Neural crest cell (in vitro differentiated cells): ENCODE measurements at regions not wholly inside any gene's neighbourhood (a gene's known extent, or its start where the extent isn't known, plus 50 kb on each side); places are given as distances from the start of the nearest gene placed in this dataset.

Source experiments
- DNase-seq: peaks from one replicate; pipeline ENCODE4 v3.0.0; 2021; ENCODE audit warnings: low read depth, mixed read lengths, low spot score
- H3K27ac Mint-ChIP-seq: one replicate; pipeline ENCODE4 v1.8.0; 2021; ENCODE audit warnings: mild to moderate bottlenecking, mixed read lengths; ENCODE audit not compliant: unreplicated experiment
- H3K27me3 Mint-ChIP-seq: 2 replicates; pipeline ENCODE4 v1.8.0; 2021; ENCODE audit warnings: low read depth, mild to moderate bottlenecking, mixed read lengths
- H3K36me3 Mint-ChIP-seq: 2 replicates; pipeline ENCODE4 v1.8.0; 2021; ENCODE audit warnings: low read depth, mild to moderate bottlenecking, mixed read lengths
- H3K4me1 Mint-ChIP-seq: 2 replicates; pipeline ENCODE4 v1.8.0; 2021; ENCODE audit warnings: mixed read lengths
- H3K4me3 Mint-ChIP-seq: one replicate; pipeline ENCODE4 v1.8.0; 2021; ENCODE audit warnings: mild to moderate bottlenecking, mixed read lengths
- H3K9me3 Mint-ChIP-seq: 2 replicates; pipeline ENCODE4 v1.8.0; 2021; ENCODE audit warnings: mixed read lengths
- TF ChIP-seq, protein P1 (sequence below): fragments of 200-600 bp; sonication (generic); conservative IDR thresholded peaks from 2 replicates; pipeline ENCODE4 v1.5.0; 2021; ENCODE audit warnings: antibody characterized with exemption, mild to moderate bottlenecking

DNA sequence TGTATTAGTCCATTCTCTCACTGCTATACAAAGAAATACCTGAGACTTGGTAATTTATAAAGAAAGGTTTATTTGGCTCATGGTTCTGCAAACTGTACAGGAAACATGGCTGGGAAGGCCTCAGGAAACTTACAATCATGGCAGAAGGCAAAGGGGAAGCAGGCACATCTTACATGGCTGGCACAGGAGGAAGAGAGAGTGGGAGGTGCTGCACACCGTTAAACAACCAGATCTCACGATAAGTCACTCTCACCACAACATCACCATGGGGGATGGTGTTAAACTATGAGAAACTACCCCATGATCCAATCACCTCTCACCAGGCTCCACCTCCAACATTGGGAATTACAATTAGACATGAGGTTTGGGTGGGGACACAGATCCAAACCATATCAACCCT lies 191.8 kb upstream of the PLXNC1 start:
- peaks cover 13% of the 10 kb centered on the region for H3K9me3 Mint-ChIP-seq

DNA sequence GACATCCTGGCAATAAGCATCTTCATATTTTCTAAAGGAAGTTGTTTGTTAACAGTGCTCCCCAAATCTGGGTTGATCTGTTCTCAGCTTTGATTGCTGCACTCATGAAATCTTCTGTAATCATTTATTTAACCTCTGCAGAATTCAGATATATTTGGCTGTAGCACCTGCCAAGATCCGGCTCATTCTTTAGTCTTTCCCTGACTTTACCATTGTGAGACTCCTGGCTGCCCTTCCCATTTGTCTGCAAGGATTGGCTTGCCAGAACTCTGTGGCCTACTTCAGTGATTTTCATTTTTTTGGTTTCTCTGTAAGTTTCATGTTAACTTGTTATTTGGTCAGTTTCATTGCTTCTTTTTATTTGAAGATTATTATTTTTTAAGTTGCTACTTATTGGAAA lies 191.2 kb upstream of the PLXNC1 start:
- DNase-seq: no peak
- TF ChIP-seq, protein P1, sequence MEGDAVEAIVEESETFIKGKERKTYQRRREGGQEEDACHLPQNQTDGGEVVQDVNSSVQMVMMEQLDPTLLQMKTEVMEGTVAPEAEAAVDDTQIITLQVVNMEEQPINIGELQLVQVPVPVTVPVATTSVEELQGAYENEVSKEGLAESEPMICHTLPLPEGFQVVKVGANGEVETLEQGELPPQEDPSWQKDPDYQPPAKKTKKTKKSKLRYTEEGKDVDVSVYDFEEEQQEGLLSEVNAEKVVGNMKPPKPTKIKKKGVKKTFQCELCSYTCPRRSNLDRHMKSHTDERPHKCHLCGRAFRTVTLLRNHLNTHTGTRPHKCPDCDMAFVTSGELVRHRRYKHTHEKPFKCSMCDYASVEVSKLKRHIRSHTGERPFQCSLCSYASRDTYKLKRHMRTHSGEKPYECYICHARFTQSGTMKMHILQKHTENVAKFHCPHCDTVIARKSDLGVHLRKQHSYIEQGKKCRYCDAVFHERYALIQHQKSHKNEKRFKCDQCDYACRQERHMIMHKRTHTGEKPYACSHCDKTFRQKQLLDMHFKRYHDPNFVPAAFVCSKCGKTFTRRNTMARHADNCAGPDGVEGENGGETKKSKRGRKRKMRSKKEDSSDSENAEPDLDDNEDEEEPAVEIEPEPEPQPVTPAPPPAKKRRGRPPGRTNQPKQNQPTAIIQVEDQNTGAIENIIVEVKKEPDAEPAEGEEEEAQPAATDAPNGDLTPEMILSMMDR: no peak
- Mint-ChIP-seq H3K36me3 (no peaks in the 10 kb centered on the region), H3K27me3 (no peaks in the 10 kb centered on the region), H3K4me1 (no peaks in the 10 kb centered on the region), H3K27ac (no peak overlapping the region), H3K4me3 (no peak overlapping the region), H3K9me3 (peaks cover 13% of the 10 kb centered on the region)

More for the DNA sequence above, 191.8 kb upstream of the PLXNC1 start:
- no peak for DNase-seq
- Mint-ChIP-seq H3K4me1 (no peaks in the 10 kb centered on the region), H3K27ac (no peak overlapping the region), H3K4me3 (no peak overlapping the region), H3K27me3 (no peaks in the 10 kb centered on the region), H3K36me3 (no peaks in the 10 kb centered on the region)
- TF ChIP-seq, protein P1: no peak

DNA sequence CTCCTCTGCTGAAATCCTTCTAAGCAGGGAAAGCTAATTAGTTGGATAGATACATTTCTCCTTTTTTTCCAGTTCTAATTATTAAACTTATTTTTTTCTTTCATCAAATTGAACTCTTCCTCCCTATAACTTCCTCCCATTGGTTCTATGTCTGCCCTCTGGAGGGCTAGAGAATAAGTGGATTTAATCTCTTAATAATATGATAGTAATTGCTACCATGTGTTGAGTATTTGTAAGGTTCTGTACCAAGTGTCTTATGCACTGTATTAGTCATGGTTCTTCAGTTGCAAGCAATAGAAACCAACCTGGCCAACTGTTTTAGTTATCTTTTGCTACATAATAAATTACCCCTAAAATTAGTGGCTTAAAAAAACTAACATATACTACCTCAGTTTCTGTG lies 190.5 kb upstream of the PLXNC1 start:
- H3K4me3 Mint-ChIP-seq: no peak overlapping the region
- peaks cover 3% of the 10 kb centered on the region for H3K36me3 Mint-ChIP-seq
- H3K27me3 Mint-ChIP-seq: no peaks in the 10 kb centered on the region
- TF ChIP-seq, protein P1: no peak
- DNase-seq: no peak
- peaks cover 16% of the 10 kb centered on the region for H3K9me3 Mint-ChIP-seq
- H3K27ac Mint-ChIP-seq: no peak overlapping the region
- no peaks in the 10 kb centered on the region for H3K4me1 Mint-ChIP-seq

DNA sequence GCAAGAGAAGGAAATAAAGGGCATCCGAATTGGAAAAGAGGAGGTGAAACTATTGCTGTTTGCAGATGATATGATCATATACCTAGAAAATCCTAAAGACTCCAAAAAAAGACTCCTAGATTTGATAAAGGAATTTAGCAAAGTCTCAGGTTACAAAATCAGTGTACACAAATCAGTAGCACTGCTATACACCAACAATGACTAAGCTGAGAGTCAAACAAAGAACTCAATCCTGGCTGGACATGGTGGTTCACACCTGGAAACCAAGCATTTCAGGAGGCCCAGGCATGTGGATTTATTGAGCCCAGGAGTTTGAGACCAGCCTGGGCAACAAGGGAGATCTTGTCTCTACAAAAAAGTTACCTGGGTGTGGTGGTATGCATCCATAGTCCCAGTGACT lies 188.7 kb upstream of the PLXNC1 start:
- DNase-seq: no peak
- H3K9me3 Mint-ChIP-seq: peaks cover 17% of the 10 kb centered on the region
- no peak overlapping the region for H3K4me3 Mint-ChIP-seq
- H3K4me1 Mint-ChIP-seq: no peaks in the 10 kb centered on the region
- H3K27ac Mint-ChIP-seq: no peak overlapping the region
- no peaks in the 10 kb centered on the region for H3K27me3 Mint-ChIP-seq
- TF ChIP-seq, protein P1: no peak
- H3K36me3 Mint-ChIP-seq: peaks cover 4% of the 10 kb centered on the region

DNA sequence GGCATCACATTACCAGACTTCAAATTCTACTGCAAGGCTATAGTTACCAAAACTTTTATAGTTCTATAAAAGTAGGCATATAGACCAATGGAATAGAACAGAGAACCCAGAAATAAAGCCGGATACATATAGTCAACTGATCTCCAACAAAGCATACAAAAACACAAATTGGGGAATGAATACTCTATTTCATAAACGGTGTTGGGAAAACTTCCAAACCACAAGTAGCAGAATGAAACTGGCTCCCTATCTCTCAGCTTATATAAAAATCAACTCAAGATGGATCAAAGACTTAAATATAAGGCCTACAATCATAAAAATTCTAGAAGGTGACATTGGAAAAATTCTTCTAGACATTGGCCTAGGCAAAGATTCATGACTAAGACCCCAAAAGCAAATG lies 187.9 kb upstream of the PLXNC1 start:
- H3K36me3 Mint-ChIP-seq: peaks cover 4% of the 10 kb centered on the region
- H3K4me3 Mint-ChIP-seq: no peak overlapping the region
- no peak overlapping the region for H3K27ac Mint-ChIP-seq
- TF ChIP-seq, protein P1: no peak
- no peak for DNase-seq
- H3K4me1 Mint-ChIP-seq: peaks cover 7% of the 10 kb centered on the region
- no peaks in the 10 kb centered on the region for H3K27me3 Mint-ChIP-seq
- H3K9me3 Mint-ChIP-seq: peaks cover 17% of the 10 kb centered on the region

DNA sequence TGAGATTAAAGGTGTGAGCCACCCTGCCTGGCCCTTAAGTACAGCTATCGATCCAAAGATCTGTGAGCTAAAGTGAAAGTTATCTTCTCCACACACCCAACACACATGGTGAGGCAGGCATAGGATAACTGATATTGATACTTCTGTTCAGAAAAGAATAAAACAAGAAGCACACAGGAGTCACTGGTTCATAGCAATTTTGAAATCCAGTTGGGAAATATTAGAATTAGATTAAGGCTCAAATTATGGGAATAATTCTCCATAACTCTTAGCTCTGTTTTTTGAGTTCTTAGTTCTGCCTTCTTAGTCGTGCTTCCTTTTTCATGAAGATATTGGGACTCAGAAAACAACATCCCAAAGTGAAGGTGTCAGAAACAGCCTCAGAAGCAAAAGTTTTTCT lies 186.0 kb upstream of the PLXNC1 start:
- TF ChIP-seq, protein P1: no peak

More for the DNA sequence above, 186.0 kb upstream of the PLXNC1 start:
- Mint-ChIP-seq H3K27me3 (no peaks in the 10 kb centered on the region), H3K36me3 (peaks cover 4% of the 10 kb centered on the region), H3K4me3 (no peak overlapping the region), H3K27ac (no peak overlapping the region), H3K9me3 (peaks cover 12% of the 10 kb centered on the region), H3K4me1 (peaks cover 7% of the 10 kb centered on the region)
- DNase-seq: no peak
